Effector CD4-positive, alpha-beta T cell (primary cell): ENCODE measurements at regions not wholly inside any gene's neighbourhood (a gene's known extent, or its start where the extent isn't known, plus 50 kb on each side); places are given as distances from the start of the nearest gene placed in this dataset.

Source experiments
- DNase-seq: peaks from one replicate; pipeline ENCODE4 v3.0.0-alpha.2; 2020

- DNase-seq = no peak
Observed at GRCh38 chr9:28661853-28662252, 1088.6 kb upstream of the C9orf72 start.

- DNase-seq = no peak
Observed at GRCh38 chr9:28662675-28663074, 1089.4 kb upstream of the C9orf72 start.

GRCh38 chr9:28668158-28668557 is 1094.9 kb upstream of the C9orf72 start:
- no peak for DNase-seq

GRCh38 chr9:28671000-28671399 is 1097.7 kb upstream of the C9orf72 start:
- DNase-seq = no peak

- no peak for DNase-seq
Observed at GRCh38 chr9:28678097-28678496, 1104.8 kb upstream of the C9orf72 start.

- DNase-seq = no peak
Observed at GRCh38 chr9:28688172-28688571, 1114.9 kb upstream of the C9orf72 start.

- no peak for DNase-seq
Observed at GRCh38 chr9:28692012-28692411, 1118.7 kb upstream of the C9orf72 start.

GRCh38 chr9:28696960-28697359 is 1123.7 kb upstream of the C9orf72 start:
- DNase-seq = no peak

GRCh38 chr9:28699632-28700031 is 1126.4 kb upstream of the C9orf72 start:
- DNase-seq = no peak

GRCh38 chr9:28707616-28708015 is 1134.3 kb upstream of the C9orf72 start:
- no peak for DNase-seq

- DNase-seq = no peak
Observed at GRCh38 chr9:28714188-28714587, 1140.9 kb upstream of the C9orf72 start.

GRCh38 chr9:28718226-28718625 is 1144.9 kb upstream of the C9orf72 start:
- no peak for DNase-seq

GRCh38 chr9:28720746-28721145 is 1147.5 kb upstream of the C9orf72 start:
- no peak for DNase-seq

- no peak for DNase-seq
Observed at GRCh38 chr9:28730111-28730510, 1156.8 kb upstream of the C9orf72 start.

GRCh38 chr9:28735738-28736342 is 1162.6 kb upstream of the C9orf72 start:
- DNase-seq = no peak

GRCh38 chr9:28741459-28741858 is 1168.2 kb upstream of the C9orf72 start:
- no peak for DNase-seq

GRCh38 chr9:28747351-28747985 is 1174.2 kb upstream of the C9orf72 start:
- no peak for DNase-seq

GRCh38 chr9:28750136-28750535 is 1176.9 kb upstream of the C9orf72 start:
- DNase-seq = no peak

- DNase-seq = no peak
Observed at GRCh38 chr9:28758341-28758740, 1185.1 kb upstream of the C9orf72 start.

- no peak for DNase-seq
Observed at GRCh38 chr9:28758971-28759370, 1185.7 kb upstream of the C9orf72 start.

- no peak for DNase-seq
Observed at GRCh38 chr9:28762167-28762566, 1188.9 kb upstream of the C9orf72 start.

- DNase-seq = no peak
Observed at GRCh38 chr9:28764532-28764931, 1191.3 kb upstream of the C9orf72 start.

GRCh38 chr9:28770226-28770625 is 1196.9 kb upstream of the C9orf72 start:
- DNase-seq = no peak

- DNase-seq = no peak
Observed at GRCh38 chr9:28770827-28771226, 1197.5 kb upstream of the C9orf72 start.
